GM23338 (cell line): ENCODE measurements at regions not wholly inside any gene's neighbourhood (a gene's known extent, or its start where the extent isn't known, plus 50 kb on each side); places are given as distances from the start of the nearest gene placed in this dataset.

Experiments used
- ATAC-seq: fragments of 200-7000 bp; cut with Tn5 transposase; 3 replicates; pipeline ENCODE4 v1.9.1; 2020
- DNase-seq: peaks from one replicate; pipeline ENCODE4 v3.0.0-alpha.2; 2015; ENCODE audit warnings: low spot score
- H2AFZ ChIP-seq: fragments of 200-600 bp; sonication (generic); 2 replicates; pipeline ENCODE4 v1.8.0; 2016; ENCODE audit warnings: antibody characterized with exemption, mild to moderate bottlenecking, moderate library complexity
- H3F3A ChIP-seq: fragments of 200-600 bp; sonication (generic); replicated peaks from 2 replicates; pipeline ENCODE4 v1.8.0; 2017; ENCODE audit warnings: antibody characterized with exemption, mixed run types, low read depth
- H3K27ac ChIP-seq: fragments of 200-600 bp; sonication (generic); 2 replicates; pipeline ENCODE4 v1.6.1; 2016; ENCODE audit warnings: low read depth
- H3K27me3 ChIP-seq: fragments of 200-600 bp; sonication (generic); 2 replicates; pipeline ENCODE4 v1.8.0; 2016; ENCODE audit warnings: mild to moderate bottlenecking, mixed run types, moderate library complexity; ENCODE audit not compliant: insufficient read depth
- H3K36me3 ChIP-seq: fragments of 200-600 bp; sonication (generic); 2 replicates; pipeline ENCODE4 v1.8.0; 2016; ENCODE audit warnings: mild to moderate bottlenecking; ENCODE audit not compliant: insufficient read depth
- H3K4me1 ChIP-seq: fragments of 200-600 bp; sonication (generic); 2 replicates; pipeline ENCODE4 v1.8.0; 2016; ENCODE audit warnings: mild to moderate bottlenecking, moderate library complexity; ENCODE audit not compliant: insufficient read depth
- H3K4me2 ChIP-seq: fragments of 200-600 bp; sonication (generic); 2 replicates; pipeline ENCODE4 v1.7.1; 2017; ENCODE audit warnings: mixed run types
- H3K4me3 ChIP-seq: fragments of 200-600 bp; sonication (generic); 2 replicates; pipeline ENCODE4 v1.6.1; 2016; ENCODE audit warnings: mixed run types
- H3K79me2 ChIP-seq: fragments of 200-600 bp; sonication (generic); replicated peaks from 2 replicates; pipeline ENCODE4 v1.8.0; 2017; ENCODE audit warnings: mild to moderate bottlenecking; ENCODE audit not compliant: insufficient read depth
- H3K9me2 ChIP-seq: fragments of 200-600 bp; sonication (generic); 2 replicates; pipeline ENCODE4 v1.8.0; 2017; ENCODE audit not compliant: insufficient read depth
- H4K20me1 ChIP-seq: fragments of 200-600 bp; sonication (generic); replicated peaks from 2 replicates; pipeline ENCODE4 v1.8.0; 2017; ENCODE audit warnings: mild to moderate bottlenecking; ENCODE audit not compliant: insufficient read depth
- H3K27ac Mint-ChIP-seq: 2 replicates; pipeline ENCODE4 v1.8.0; 2020; ENCODE audit warnings: inconsistent platforms, mild to moderate bottlenecking, moderate library complexity, mixed read lengths
- H3K27me3 Mint-ChIP-seq: 3 replicates; pipeline ENCODE4 v1.8.0; 2022; ENCODE audit warnings: low read depth, mild to moderate bottlenecking, moderate library complexity, mixed read lengths, inconsistent platforms; ENCODE audit not compliant: insufficient read depth, poor library complexity
- H3K36me3 Mint-ChIP-seq: 3 replicates; pipeline ENCODE4 v1.8.0; 2021; ENCODE audit warnings: low read depth, mild to moderate bottlenecking, inconsistent platforms, moderate library complexity, mixed read lengths
- H3K4me1 Mint-ChIP-seq: 3 replicates; pipeline ENCODE4 v1.8.0; 2020; ENCODE audit warnings: mild to moderate bottlenecking, inconsistent platforms, mixed read lengths
- H3K4me3 Mint-ChIP-seq: 3 replicates; pipeline ENCODE4 v1.8.0; 2021; ENCODE audit warnings: moderate library complexity, mild to moderate bottlenecking, inconsistent platforms, mixed read lengths
- H3K9me3 Mint-ChIP-seq: 3 replicates; pipeline ENCODE4 v1.8.0; 2020; ENCODE audit warnings: moderate library complexity, mild to moderate bottlenecking, inconsistent platforms, mixed read lengths
- CREB1 ChIP-seq: fragments of 250-450 bp; sonication (Bioruptor Pico); IDR thresholded peaks from 2 replicates; pipeline ENCODE4 v1.5.0; 2020; ENCODE audit warnings: low read depth, mild to moderate bottlenecking, moderate library complexity
- CTCF ChIP-seq, 2 experiments: fragments of 200-600 bp in 1 of 2; sonication (generic) in 1 of 2; conservative IDR thresholded peaks; 2 replicates each; pipeline versions ENCODE4 v1.5.1 to v1.6.1; 2016 to 2017; ENCODE audit warnings: antibody characterized with exemption in 2 of 2, low read depth in 2 of 2, mild to moderate bottlenecking in 2 of 2, moderate library complexity in 1 of 2
- EZH2 ChIP-seq: fragments of 200-600 bp; sonication (generic); IDR thresholded peaks from one replicate; pipeline ENCODE4 v1.8.0; 2017; ENCODE audit warnings: antibody characterized with exemption, mild to moderate bottlenecking, low read depth; ENCODE audit not compliant: unreplicated experiment
- JUNB ChIP-seq: IDR thresholded peaks from one replicate; pipeline ENCODE4 v1.6.1; 2016; ENCODE audit warnings: antibody characterized with exemption; ENCODE audit not compliant: unreplicated experiment
- NANOG ChIP-seq: IDR thresholded peaks from 2 replicates; pipeline ENCODE4 v1.6.1; 2016; ENCODE audit warnings: antibody characterized with exemption, borderline replicate concordance
- POLR2AphosphoS5 ChIP-seq: IDR thresholded peaks from 2 replicates; pipeline ENCODE4 v1.6.1; 2016; ENCODE audit warnings: antibody characterized with exemption, low read depth
- REST ChIP-seq: IDR thresholded peaks from one replicate; pipeline ENCODE4 v1.6.1; 2018; ENCODE audit warnings: antibody characterized with exemption; ENCODE audit not compliant: unreplicated experiment
- STAT1 ChIP-seq: IDR thresholded peaks from one replicate; pipeline ENCODE4 v1.6.1; 2016; ENCODE audit warnings: antibody characterized with exemption; ENCODE audit not compliant: unreplicated experiment
- ZNF114 ChIP-seq: fragments of 250-450 bp; sonication (Bioruptor Pico); IDR thresholded peaks from 2 replicates; pipeline ENCODE4 v1.5.0; 2020; ENCODE audit warnings: mild to moderate bottlenecking, moderate library complexity
- ZNF331 ChIP-seq: fragments of 250-450 bp; sonication (Bioruptor Pico); IDR thresholded peaks from 2 replicates; pipeline ENCODE4 v1.5.0; 2020; ENCODE audit warnings: low read depth, mild to moderate bottlenecking, moderate library complexity
- ZNF462 ChIP-seq: fragments of 250-450 bp; sonication (Bioruptor Pico); IDR thresholded peaks from 2 replicates; pipeline ENCODE4 v1.5.0; 2020; ENCODE audit warnings: mild to moderate bottlenecking, moderate library complexity

- no peak for TF ChIP-seq ZNF462 (CRISPR knock-in tag)
- no peak for TF ChIP-seq ZNF114 (CRISPR knock-in tag)
- TF ChIP-seq STAT1: no peak
- no peak for TF ChIP-seq CREB1
- no peak for TF ChIP-seq NANOG
- no peak for TF ChIP-seq EZH2
- TF ChIP-seq POLR2AphosphoS5: no peak
Observed at GRCh38 chr5:174400461-174400860, 323.9 kb upstream of the MSX2 start (continued).

- Histone ChIP-seq H3K4me2 (no peak overlapping the region), H3F3A (no peaks in the 10 kb centered on the region), H3K4me1 (no peaks in the 10 kb centered on the region), H3K36me3 (no peaks in the 10 kb centered on the region), H4K20me1 (no peaks in the 10 kb centered on the region), H3K4me3 (no peak overlapping the region), H2AFZ (no peak overlapping the region), H3K27me3 (no peaks in the 10 kb centered on the region), H3K79me2 (no peaks in the 10 kb centered on the region), H3K27ac (no peak overlapping the region), H3K9me2 (no peaks in the 10 kb centered on the region)
- no peak for DNase-seq
- Mint-ChIP-seq H3K27me3 (peaks cover 4% of the 10 kb centered on the region), H3K4me1 (peaks cover 2% of the 10 kb centered on the region; the same call in 1 of the 3 replicates), H3K9me3 (no peaks in the 10 kb centered on the region), H3K27ac (no peak overlapping the region), H3K36me3 (no peaks in the 10 kb centered on the region), H3K4me3 (no peak overlapping the region)
- ATAC-seq: no peak
- TF ChIP-seq ZNF331: no peak
- no peak for TF ChIP-seq POLR2AphosphoS5
- TF ChIP-seq CTCF (conservative IDR thresholded peaks at IDR 0.05; ENCODE audit: low read depth in 2 of 2): no peak
- no peak for TF ChIP-seq NANOG
- TF ChIP-seq CREB1: no peak
- TF ChIP-seq REST: no peak
- no peak for TF ChIP-seq JUNB
Observed at GRCh38 chr5:174401793-174402192, 322.6 kb upstream of the MSX2 start.
